Naive thymus-derived CD4-positive, alpha-beta T cell (primary cell): ENCODE measurements at regions not wholly inside any gene's neighbourhood (a gene's known extent, or its start where the extent isn't known, plus 50 kb on each side); places are given as distances from the start of the nearest gene placed in this dataset.

Source experiments
- ATAC-seq: fragments of 150-1000 bp; cut with Tn5 transposase; 2 replicates; pipeline ENCODE4 v1.10.0; 2021; ENCODE audit warnings: mild to moderate bottlenecking, moderate library complexity
- CTCF ChIA-PET: fragments of 350-600 bp; sonication (Branson Sonifier 250); formaldehyde crosslinking; loops from one replicate; lab custom pipeline; 2021; ENCODE audit warnings: antibody characterized with exemption; lab: Charles Lee
- POLR2A ChIA-PET: fragments of 350-600 bp; sonication (Branson Sonifier 250); formaldehyde crosslinking; loops from one replicate; lab custom pipeline; 2021; ENCODE audit warnings: antibody characterized with exemption, inconsistent platforms; lab: Charles Lee
- DNase-seq, 9 donors: peaks; one replicate each; pipeline versions ENCODE4 v3.0.0 to v3.0.0-alpha.2; 2020 to 2022; ENCODE audit warnings: mixed read lengths in 1 of 9
- H3K27ac ChIP-seq: one replicate; pipeline ENCODE4 v1.7.0; 2013; ENCODE audit warnings: mild to moderate bottlenecking, low read depth, low read length, moderate library complexity
- H3K27me3 ChIP-seq, 2 donors: one replicate each; pipeline ENCODE4 v1.7.0; 2013; ENCODE audit warnings: low read length in 2 of 2, mild to moderate bottlenecking in 2 of 2, moderate library complexity in 2 of 2; ENCODE audit not compliant: control insufficient read depth in 2 of 2, insufficient read depth in 2 of 2
- H3K36me3 ChIP-seq, 3 experiments: 1 replicate in 2 of 3; 2 replicates in 1 of 3; pipeline ENCODE4 v1.7.0; 2013; ENCODE audit warnings: low read length in 3 of 3, mild to moderate bottlenecking in 3 of 3, moderate library complexity in 1 of 3; ENCODE audit not compliant: insufficient read depth in 3 of 3, control insufficient read depth in 2 of 3
- H3K4me1 ChIP-seq, 2 donors: one replicate each; pipeline ENCODE4 v1.7.0; 2013; ENCODE audit warnings: low read length in 2 of 2, mild to moderate bottlenecking in 2 of 2, moderate library complexity in 1 of 2; ENCODE audit not compliant: control insufficient read depth in 2 of 2, insufficient read depth in 2 of 2
- H3K4me3 ChIP-seq: 2 replicates; pipeline ENCODE4 v1.7.0; 2013; ENCODE audit warnings: mild to moderate bottlenecking, low read length
- H3K9me3 ChIP-seq, 3 experiments: 1 replicate in 2 of 3; 2 replicates in 1 of 3; pipeline ENCODE4 v1.7.0; 2013; ENCODE audit warnings: low read length in 3 of 3; ENCODE audit not compliant: control insufficient read depth in 2 of 3
- H3K27ac Mint-ChIP-seq, 9 donors: one replicate each; pipeline ENCODE4 v1.8.0; 2020 to 2022; ENCODE audit warnings: mixed read lengths in 9 of 9, mild to moderate bottlenecking in 8 of 9, moderate library complexity in 5 of 9, inconsistent platforms in 2 of 9
- H3K27me3 Mint-ChIP-seq, 5 donors: one replicate each; pipeline ENCODE4 v1.8.0; 2021 to 2022; ENCODE audit warnings: mixed read lengths in 5 of 5, mild to moderate bottlenecking in 1 of 5
- H3K36me3 Mint-ChIP-seq, 5 donors: one replicate each; pipeline ENCODE4 v1.8.0; 2020 to 2022; ENCODE audit warnings: mixed read lengths in 5 of 5, mild to moderate bottlenecking in 3 of 5, inconsistent platforms in 1 of 5
- H3K4me1 Mint-ChIP-seq, 7 donors: one replicate each; pipeline ENCODE4 v1.8.0; 2020 to 2022; ENCODE audit warnings: mixed read lengths in 7 of 7, mild to moderate bottlenecking in 3 of 7, inconsistent platforms in 1 of 7
- H3K4me3 Mint-ChIP-seq, 10 donors: one replicate each; pipeline ENCODE4 v1.8.0; 2020 to 2022; ENCODE audit warnings: mild to moderate bottlenecking in 10 of 10, mixed read lengths in 10 of 10, moderate library complexity in 6 of 10, inconsistent platforms in 2 of 10
- H3K9me3 Mint-ChIP-seq, 11 donors: one replicate each; pipeline ENCODE4 v1.8.0; 2020 to 2022; ENCODE audit warnings: mixed read lengths in 11 of 11, mild to moderate bottlenecking in 4 of 11, inconsistent platforms in 1 of 11, moderate library complexity in 1 of 11
- intact Hi-C, 2 donors: fragments of 100-400 bp; cut with micrococcal nuclease; formaldehyde crosslinking; loops; one replicate each; pipeline ENCODE4 v1.15.1; 2023

DNA sequence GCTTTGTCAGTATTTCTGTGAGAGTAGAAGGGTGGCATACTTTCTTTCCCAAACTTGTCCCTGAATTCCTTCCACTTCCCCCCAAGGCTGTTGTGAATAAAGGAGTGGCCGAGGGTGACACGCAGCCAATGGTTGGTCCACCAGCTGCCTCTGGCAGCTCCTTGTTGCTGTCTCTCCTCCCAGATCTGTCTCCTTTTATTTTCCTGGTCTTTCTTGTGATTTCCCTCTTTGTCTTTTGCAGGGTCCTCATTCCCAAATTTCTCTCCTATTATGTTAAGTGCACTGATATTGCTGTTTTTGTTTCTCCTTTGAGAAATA lies 137.5 kb upstream of the HMHB1 start:
- Mint-ChIP-seq H3K4me1 (peaks cover 0 to 8% (median 0%) of the 10 kb centered on the region in 7 donors), H3K36me3 (no peaks in the 10 kb centered on the region), H3K27me3 (peaks cover 4 to 11% (median 7%) of the 10 kb centered on the region in 5 donors), H3K4me3 (no peak overlapping the region), H3K27ac (no peak overlapping the region), H3K9me3 (peaks cover 0 to 12% (median 0%) of the 10 kb centered on the region in 11 donors)
- no peak for ATAC-seq
- Histone ChIP-seq H3K36me3 (no peaks in the 10 kb centered on the region), H3K9me3 (no peaks in the 10 kb centered on the region), H3K27ac (no peak overlapping the region), H3K4me3 (no peak overlapping the region), H3K4me1 (no peaks in the 10 kb centered on the region), H3K27me3 (no peaks in the 10 kb centered on the region)
- ChIA-PET CTCF (no interaction called here), POLR2A (no interaction called here)
- intact Hi-C loops = no loop called here
- no peak for DNase-seq

DNA sequence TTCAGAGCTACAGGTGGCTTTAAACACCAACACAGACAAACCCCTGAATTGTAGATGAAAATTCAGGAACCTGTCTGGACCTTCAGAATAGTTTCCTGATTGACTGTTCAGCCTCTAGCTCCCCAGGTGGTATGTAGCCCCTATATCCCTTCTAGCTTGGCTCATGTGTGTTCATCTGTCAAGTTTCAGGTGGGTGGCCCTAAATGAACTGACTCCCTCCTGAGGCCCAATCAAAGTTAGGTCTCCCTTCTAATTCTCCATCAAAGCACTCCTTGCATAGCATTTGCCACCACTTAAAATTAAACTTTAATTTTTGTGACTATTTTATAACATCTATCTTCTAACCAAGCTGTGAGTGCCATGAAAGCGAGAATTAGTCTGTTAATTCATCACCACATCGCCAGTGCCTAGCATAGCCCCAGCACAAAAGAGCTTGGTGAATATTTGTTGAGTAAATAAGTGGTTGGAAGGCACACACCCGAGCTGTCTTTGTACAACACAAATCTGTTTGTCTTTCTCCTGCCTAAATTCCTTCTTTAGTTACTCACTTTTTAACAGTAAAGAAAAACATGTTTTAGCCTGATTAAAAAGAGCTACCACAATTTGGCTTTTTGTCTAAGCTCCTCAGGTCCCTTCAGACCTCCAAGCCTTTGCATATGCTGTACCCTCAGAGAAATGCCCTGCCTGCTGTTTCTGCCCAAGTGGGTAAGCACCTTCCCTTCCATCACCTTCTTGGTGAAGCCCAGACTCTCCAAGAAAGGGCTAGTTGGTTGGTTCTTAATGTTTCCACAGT lies 138.1 kb upstream of the HMHB1 start:
- no peak overlapping the region for H3K27ac ChIP-seq
- H3K4me1 Mint-ChIP-seq = peaks cover 0 to 5% (median 0%) of the 10 kb centered on the region in 7 donors
- no peaks in the 10 kb centered on the region for H3K4me1 ChIP-seq
- H3K36me3 ChIP-seq = no peaks in the 10 kb centered on the region
- DNase-seq (no peak), ATAC-seq (no peak)
- H3K27me3 ChIP-seq = no peaks in the 10 kb centered on the region
- no peaks in the 10 kb centered on the region for H3K9me3 ChIP-seq
- H3K27ac Mint-ChIP-seq = no peak overlapping the region
- H3K4me3 Mint-ChIP-seq = no peak overlapping the region
- intact Hi-C loops = no loop called here
- H3K27me3 Mint-ChIP-seq = peaks cover 4 to 9% (median 7%) of the 10 kb centered on the region in 5 donors
- CTCF ChIA-PET = no interaction called here
- H3K36me3 Mint-ChIP-seq = no peaks in the 10 kb centered on the region
- POLR2A ChIA-PET = no interaction called here
- peaks cover 0 to 11% (median 0%) of the 10 kb centered on the region in 11 donors for H3K9me3 Mint-ChIP-seq
- no peak overlapping the region for H3K4me3 ChIP-seq

DNA sequence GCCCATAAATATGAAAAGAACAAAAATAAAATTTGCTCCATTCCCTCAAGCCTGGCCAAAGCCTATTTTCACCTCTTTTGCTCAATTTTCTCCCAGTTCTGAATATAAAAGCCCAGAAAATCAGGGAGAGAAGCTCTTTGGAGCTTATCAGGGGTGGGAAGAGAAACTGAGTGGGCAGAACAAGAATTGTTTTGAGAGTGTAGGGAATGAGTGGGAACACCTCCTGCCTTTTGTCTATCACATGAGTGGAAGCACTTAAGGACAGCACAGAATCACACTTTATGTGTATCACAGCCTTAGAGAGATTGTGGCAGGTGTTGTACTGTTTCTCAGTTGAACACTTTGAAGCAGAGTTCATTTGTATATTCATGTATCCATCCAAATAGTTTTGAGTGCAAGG lies 139.2 kb upstream of the HMHB1 start:
- Mint-ChIP-seq H3K4me1 (no peaks in the 10 kb centered on the region), H3K9me3 (peaks cover 0 to 9% (median 3%) of the 10 kb centered on the region in 11 donors), H3K36me3 (no peaks in the 10 kb centered on the region), H3K27ac (no peak overlapping the region), H3K27me3 (peaks cover 0 to 9% (median 7%) of the 10 kb centered on the region in 5 donors), H3K4me3 (no peak overlapping the region)
- Histone ChIP-seq H3K27me3 (no peaks in the 10 kb centered on the region), H3K36me3 (no peaks in the 10 kb centered on the region), H3K9me3 (no peaks in the 10 kb centered on the region), H3K4me1 (no peaks in the 10 kb centered on the region), H3K4me3 (no peak overlapping the region), H3K27ac (no peak overlapping the region)
- no peak for DNase-seq
- ATAC-seq = no peak
- ChIA-PET CTCF (no interaction called here), POLR2A (no interaction called here)
- intact Hi-C loops = no loop called here

DNA sequence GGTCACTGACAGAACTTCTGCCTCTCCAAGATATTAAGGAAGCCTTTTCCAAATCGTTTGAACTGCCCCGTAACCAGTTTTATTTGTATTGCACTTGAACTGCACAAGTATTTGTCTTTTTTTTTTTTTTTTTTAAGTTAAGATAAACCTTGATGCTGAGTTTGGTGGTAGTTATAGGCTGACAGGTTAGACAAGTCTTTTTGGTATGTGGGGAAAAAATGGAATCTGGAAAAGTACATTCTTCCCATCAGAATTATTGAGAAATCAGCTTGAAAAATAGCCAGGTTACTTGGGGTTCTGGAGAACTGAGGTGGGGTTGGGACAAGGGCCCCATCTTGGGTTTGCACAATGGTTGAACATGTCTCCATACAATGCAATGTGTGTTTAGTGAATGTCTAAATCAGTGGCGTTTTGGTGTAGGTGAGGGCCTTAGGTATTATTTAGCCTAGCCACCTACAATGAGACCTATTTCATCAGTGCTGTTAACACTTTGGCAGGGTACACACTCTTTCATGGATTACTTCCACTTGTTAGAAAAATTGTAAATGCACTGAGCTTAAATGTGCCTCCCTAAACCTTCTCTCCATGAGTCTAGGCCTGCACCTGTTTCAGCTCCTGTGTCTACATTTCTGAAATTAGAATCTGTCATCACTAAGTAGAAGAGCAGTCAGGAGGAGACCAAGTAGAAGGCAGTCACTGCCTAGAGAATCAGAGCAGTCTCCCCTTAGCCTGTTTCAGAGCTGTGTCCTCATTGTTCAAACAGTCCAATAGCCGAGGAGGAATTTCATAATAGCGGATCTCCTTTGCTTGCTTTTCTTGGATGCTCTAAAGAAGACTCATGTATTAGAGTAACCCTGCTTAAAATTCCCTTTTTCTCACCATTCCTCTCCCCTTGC lies 140.0 kb upstream of the HMHB1 start:
- POLR2A ChIA-PET = interaction anchor here (1.1 kb wide), 1 partner anchor 268 kb away, joined by 3 read pairs; the partner anchor contains the start of gene NR3C1
- H3K4me1 ChIP-seq = no peaks in the 10 kb centered on the region
- peaks cover 0 to 9% (median 7%) of the 10 kb centered on the region in 5 donors for H3K27me3 Mint-ChIP-seq

DNA sequence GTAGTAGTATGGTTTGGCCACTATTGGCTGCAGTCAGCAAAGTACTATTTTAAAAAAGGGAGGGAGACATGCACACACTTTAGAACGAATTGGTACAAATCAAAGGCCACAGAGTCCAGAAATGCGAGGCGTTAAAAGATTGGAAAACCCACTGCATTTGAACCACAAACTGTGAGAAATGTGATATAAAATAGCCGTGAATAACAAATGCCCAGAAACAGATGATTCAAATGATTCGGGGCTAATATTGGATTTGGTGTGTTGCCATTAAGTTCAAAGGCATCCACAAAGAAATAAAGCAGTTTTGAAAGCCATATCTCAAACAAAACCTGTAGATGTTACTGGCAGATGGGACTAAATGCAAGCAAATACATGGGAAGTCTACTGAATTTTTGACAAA lies 140.9 kb upstream of the HMHB1 start:
- intact Hi-C loops = no loop called here

More for the DNA sequence above, 140.0 kb upstream of the HMHB1 start:
- H3K9me3 Mint-ChIP-seq = peaks cover 0 to 9% (median 3%) of the 10 kb centered on the region in 11 donors
- ATAC-seq (no peak), DNase-seq (no peak)
- H3K4me3 ChIP-seq = no peak overlapping the region
- intact Hi-C loops = no loop called here
- no peaks in the 10 kb centered on the region for H3K36me3 Mint-ChIP-seq
- no peak overlapping the region for H3K27ac ChIP-seq
- H3K27me3 ChIP-seq = no peaks in the 10 kb centered on the region
- H3K4me1 Mint-ChIP-seq = no peaks in the 10 kb centered on the region
- no peak overlapping the region for H3K27ac Mint-ChIP-seq
- no peaks in the 10 kb centered on the region for H3K36me3 ChIP-seq
- CTCF ChIA-PET = no interaction called here
- H3K9me3 ChIP-seq = no peaks in the 10 kb centered on the region
- H3K4me3 Mint-ChIP-seq = no peak overlapping the region

DNA sequence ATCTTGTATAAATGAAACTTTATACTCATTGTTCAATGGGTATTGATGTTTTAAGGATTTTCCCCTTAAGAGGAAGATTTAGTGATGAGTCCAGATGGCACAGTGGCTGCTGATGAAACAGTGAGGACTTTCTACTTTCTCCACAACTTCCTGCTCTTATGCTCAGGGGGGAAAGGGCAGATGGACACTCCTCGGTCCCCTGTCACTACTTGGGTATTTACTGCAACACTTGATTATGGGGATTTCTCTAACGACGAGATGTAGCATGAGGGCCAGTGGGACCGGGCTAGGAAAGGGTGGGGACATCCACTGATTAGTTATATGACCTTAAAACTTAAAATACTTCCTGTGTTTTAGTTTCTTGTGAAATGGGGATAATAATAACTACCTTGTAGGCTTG lies 146.1 kb upstream of the HMHB1 start:
- Histone ChIP-seq H3K4me3 (no peak overlapping the region), H3K36me3 (no peaks in the 10 kb centered on the region), H3K4me1 (no peaks in the 10 kb centered on the region), H3K9me3 (no peaks in the 10 kb centered on the region), H3K27me3 (no peaks in the 10 kb centered on the region), H3K27ac (no peak overlapping the region)
- Mint-ChIP-seq H3K4me1 (no peaks in the 10 kb centered on the region), H3K4me3 (no peak overlapping the region), H3K36me3 (peaks cover 0 to 2% (median 0%) of the 10 kb centered on the region in 5 donors), H3K27ac (no peak overlapping the region), H3K9me3 (peaks cover 0 to 9% (median 3%) of the 10 kb centered on the region in 11 donors), H3K27me3 (peaks cover 0 to 12% (median 7%) of the 10 kb centered on the region in 5 donors)
- ATAC-seq (no peak), DNase-seq (no peak)
- CTCF ChIA-PET = no interaction called here
- intact Hi-C loops = no loop called here
- POLR2A ChIA-PET = no interaction called here

More for the DNA sequence above, 140.9 kb upstream of the HMHB1 start:
- no peaks in the 10 kb centered on the region for H3K27me3 ChIP-seq
- no peaks in the 10 kb centered on the region for H3K4me1 Mint-ChIP-seq
- H3K36me3 ChIP-seq = no peaks in the 10 kb centered on the region
- no peaks in the 10 kb centered on the region for H3K36me3 Mint-ChIP-seq
- no peaks in the 10 kb centered on the region for H3K4me1 ChIP-seq
- H3K4me3 Mint-ChIP-seq = no peak overlapping the region
- no peak overlapping the region for H3K4me3 ChIP-seq
- no peak overlapping the region for H3K27ac Mint-ChIP-seq
- ChIA-PET CTCF (no interaction called here), POLR2A (interaction anchor here (1.1 kb wide), 1 partner anchor 268 kb away, joined by 3 read pairs; the partner anchor contains the start of gene NR3C1)
- ATAC-seq = no peak
- no peaks in the 10 kb centered on the region for H3K9me3 ChIP-seq
- H3K27ac ChIP-seq = no peak overlapping the region
- peaks cover 0 to 9% (median 7%) of the 10 kb centered on the region in 5 donors for H3K27me3 Mint-ChIP-seq
- H3K9me3 Mint-ChIP-seq = peaks cover 0 to 9% (median 3%) of the 10 kb centered on the region in 11 donors
- DNase-seq = no peak
